HCT116 (cell line): ENCODE measurements at regions not wholly inside any gene's neighbourhood (a gene's known extent, or its start where the extent isn't known, plus 50 kb on each side); places are given as distances from the start of the nearest gene placed in this dataset.

Source experiments
- ATAC-seq: fragments of 200-7000 bp; cut with Tn5 transposase; 2 replicates; pipeline ENCODE4 v1.9.1; 2020; ENCODE audit warnings: mild to moderate bottlenecking, moderate library complexity
- BruUV-seq: library from RNA; stranded (reverse); fragments of 400-500 nt; replicated peaks from 2 replicates; lab custom pipeline; 2021; lab: Mats Ljungman, UMichigan
- CTCF ChIA-PET: fragments of 300-600 bp; sonication (Branson Sonifier 250); formaldehyde crosslinking; loops from one replicate; lab custom pipeline; 2021; ENCODE audit warnings: antibody characterized with exemption; lab: Charles Lee
- POLR2A ChIA-PET: fragments of 300-600, 350-600 bp; sonication (Branson Sonifier 250); formaldehyde crosslinking; loops from one replicate; lab custom pipeline; 2021; ENCODE audit warnings: antibody characterized with exemption; lab: Charles Lee
- RAD21 ChIA-PET, 2 experiments: fragments of 300-600 bp; sonication (Branson Sonifier 250); formaldehyde crosslinking; loops; one replicate each; lab custom pipeline; 2023; ENCODE audit warnings: low total read pairs in 2 of 2; ENCODE audit not compliant: uncharacterized antibody in 2 of 2, unreplicated experiment in 2 of 2, low non-redundant PET in 1 of 2; lab: Charles Lee
- DNase-seq: peaks from one replicate; pipeline ENCODE4 v3.0.0-alpha.2; 2010; ENCODE audit warnings: low read depth, low spot score
- H2AFZ ChIP-seq: fragments of 200-600 bp; shearing (Covaris generic), sonication (generic); 2 replicates; pipeline ENCODE4 v1.6.1; 2017; ENCODE audit warnings: low read depth, mixed run types, mixed read lengths, antibody characterized with exemption, low read length; ENCODE audit not compliant: poor library complexity, severe bottlenecking
- H3K27ac ChIP-seq: 2 replicates; pipeline ENCODE4 v1.5.1; 2012; ENCODE audit warnings: low read depth, low read length
- H3K27me3 ChIP-seq: fragments of 200-600 bp; sonication (generic); 2 replicates; pipeline ENCODE4 v1.6.1; 2016; ENCODE audit warnings: mixed run types, low read length, mixed read lengths; ENCODE audit not compliant: insufficient read depth
- H3K36me3 ChIP-seq, 2 experiments: fragments of 200-500 bp in 1 of 2; fragments of 200-600 bp in 1 of 2; sonication (Bioruptor generic) in 1 of 2; sonication (generic) in 1 of 2; 2 replicates each; pipeline versions ENCODE4 v1.5.1 to v1.6.1; 2014 to 2016; ENCODE audit warnings: low read length in 2 of 2, inconsistent platforms in 1 of 2, mixed read lengths in 1 of 2, mixed run types in 1 of 2; ENCODE audit not compliant: insufficient read depth in 2 of 2, control insufficient read depth in 1 of 2
- H3K4me1 ChIP-seq, 2 experiments: fragments of 200-600 bp in 1 of 2; sonication (generic) in 1 of 2; 2 replicates each; pipeline versions ENCODE4 v1.5.1 to v1.6.1; 2012 to 2017; ENCODE audit warnings: low read length in 2 of 2, inconsistent platforms in 1 of 2, mild to moderate bottlenecking in 1 of 2, mixed read lengths in 1 of 2, mixed run types in 1 of 2, moderate library complexity in 1 of 2; ENCODE audit not compliant: insufficient read depth in 2 of 2, control insufficient read depth in 1 of 2
- H3K4me2 ChIP-seq: fragments of 200-600 bp; sonication (generic); 2 replicates; pipeline ENCODE4 v1.6.1; 2017; ENCODE audit warnings: mixed run types, low read length, mixed read lengths
- H3K4me3 ChIP-seq, 2 experiments: fragments of 200-600 bp in 1 of 2; sonication (generic) in 1 of 2; replicated peaks in 1 of 2; 2 replicates each; pipeline ENCODE4 v1.5.1; 2011 to 2016; ENCODE audit warnings: low read length in 2 of 2, control low read depth in 1 of 2, low read depth in 1 of 2, mild to moderate bottlenecking in 1 of 2, mixed read lengths in 1 of 2, mixed run types in 1 of 2
- H3K79me2 ChIP-seq: fragments of 200-600 bp; sonication (generic); 2 replicates; pipeline ENCODE4 v1.6.1; 2017; ENCODE audit warnings: mild to moderate bottlenecking, mixed run types, low read length, moderate library complexity, mixed read lengths; ENCODE audit not compliant: insufficient read depth
- H3K9ac ChIP-seq: fragments of 200-600 bp; sonication (generic); 2 replicates; pipeline ENCODE4 v1.6.1; 2016; ENCODE audit warnings: low read length, mixed read lengths
- H3K9me2 ChIP-seq: fragments of 200-600 bp; sonication (generic), shearing (Covaris generic); 2 replicates; pipeline ENCODE4 v1.6.1; 2017; ENCODE audit warnings: mixed run types, mild to moderate bottlenecking, moderate library complexity; ENCODE audit not compliant: insufficient read depth
- H3K9me3 ChIP-seq, 2 experiments: fragments of 200-500 bp in 1 of 2; fragments of 200-600 bp in 1 of 2; sonication (Bioruptor generic) in 1 of 2; sonication (generic) in 1 of 2; 2 replicates each; pipeline ENCODE4 v1.6.1; 2014 to 2017; ENCODE audit warnings: low read length in 2 of 2, mixed read lengths in 2 of 2, inconsistent platforms in 1 of 2, low read depth in 1 of 2, mild to moderate bottlenecking in 1 of 2, mixed run types in 1 of 2, moderate library complexity in 1 of 2; ENCODE audit not compliant: control insufficient read depth in 1 of 2, insufficient read depth in 1 of 2
- H4K20me1 ChIP-seq: fragments of 200-600 bp; sonication (generic), shearing (Covaris generic); 2 replicates; pipeline ENCODE4 v1.6.1; 2017; ENCODE audit warnings: mixed run types, mild to moderate bottlenecking, moderate library complexity; ENCODE audit not compliant: insufficient read depth
- CEBPB ChIP-seq: IDR thresholded peaks from 2 replicates; pipeline ENCODE4 v1.6.1; 2012; ENCODE audit warnings: low read depth
- ELF1 ChIP-seq: IDR thresholded peaks from 2 replicates; pipeline ENCODE4 v1.6.1; 2012; ENCODE audit warnings: low read depth, borderline replicate concordance
- EZH2phosphoT487 ChIP-seq: fragments of 200-600 bp; IDR thresholded peaks from 2 replicates; pipeline ENCODE4 v1.6.1; 2018; ENCODE audit warnings: antibody characterized with exemption, borderline replicate concordance
- FOSL1 ChIP-seq: IDR thresholded peaks from 2 replicates; pipeline ENCODE4 v1.6.1; 2012; ENCODE audit warnings: low read depth
- SIN3A ChIP-seq: IDR thresholded peaks from 2 replicates; pipeline ENCODE4 v1.6.1; 2012; ENCODE audit warnings: low read depth
- SRF ChIP-seq: IDR thresholded peaks from 2 replicates; pipeline ENCODE4 v1.6.1; 2012; ENCODE audit warnings: low read depth
- intact Hi-C: fragments of 100-400 bp; cut with micrococcal nuclease; formaldehyde crosslinking; loops from 2 replicates; pipeline ENCODE4 v1.10.0; 2022
- TF ChIP-seq, protein P1 (sequence below): IDR thresholded peaks from 2 replicates; pipeline ENCODE4 v1.6.1; 2011; ENCODE audit warnings: mild to moderate bottlenecking, low read length, moderate library complexity; ENCODE audit not compliant: insufficient replicate concordance; ENCODE audit errors: extremely low read depth
- TF ChIP-seq, protein P2 (sequence below): IDR thresholded peaks from 2 replicates; pipeline ENCODE4 v1.6.1; 2012
- TF ChIP-seq, protein P3 (sequence below): IDR thresholded peaks from 2 replicates; pipeline ENCODE4 v1.6.1; 2012

DNA sequence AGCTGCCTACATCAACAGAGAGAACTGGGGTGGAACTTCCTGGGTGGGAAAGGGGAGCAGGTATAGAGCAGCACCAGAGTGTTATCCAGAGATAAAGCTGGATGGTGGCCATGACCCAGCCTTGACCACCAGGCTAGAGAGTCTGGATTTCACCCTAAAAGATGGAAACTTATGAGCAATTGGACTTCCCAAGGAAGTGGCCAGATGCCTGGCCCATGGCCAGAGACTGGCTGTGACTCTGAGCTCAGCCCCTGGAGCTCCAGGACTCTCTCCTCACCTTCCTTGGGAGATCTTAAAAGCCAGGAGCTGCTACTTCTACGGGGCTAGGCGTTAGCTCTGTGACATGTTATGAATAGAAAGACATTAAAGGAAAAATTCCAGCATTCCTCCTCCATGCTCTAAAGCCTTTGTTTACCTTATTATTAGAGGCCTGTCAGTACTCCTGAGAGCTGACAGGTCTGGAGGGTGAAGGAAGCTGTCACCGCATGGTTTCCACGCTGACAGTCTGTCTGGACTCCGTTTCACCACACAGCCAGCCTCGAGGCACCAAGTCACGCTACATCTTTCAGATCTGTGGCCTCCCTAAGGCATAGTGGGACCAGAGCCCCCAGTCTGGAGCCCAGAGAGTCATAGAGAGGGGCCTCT, 260.0 kb upstream of the SIX2 start (continued):
- no peak for TF ChIP-seq ELF1
- TF ChIP-seq, protein P1, sequence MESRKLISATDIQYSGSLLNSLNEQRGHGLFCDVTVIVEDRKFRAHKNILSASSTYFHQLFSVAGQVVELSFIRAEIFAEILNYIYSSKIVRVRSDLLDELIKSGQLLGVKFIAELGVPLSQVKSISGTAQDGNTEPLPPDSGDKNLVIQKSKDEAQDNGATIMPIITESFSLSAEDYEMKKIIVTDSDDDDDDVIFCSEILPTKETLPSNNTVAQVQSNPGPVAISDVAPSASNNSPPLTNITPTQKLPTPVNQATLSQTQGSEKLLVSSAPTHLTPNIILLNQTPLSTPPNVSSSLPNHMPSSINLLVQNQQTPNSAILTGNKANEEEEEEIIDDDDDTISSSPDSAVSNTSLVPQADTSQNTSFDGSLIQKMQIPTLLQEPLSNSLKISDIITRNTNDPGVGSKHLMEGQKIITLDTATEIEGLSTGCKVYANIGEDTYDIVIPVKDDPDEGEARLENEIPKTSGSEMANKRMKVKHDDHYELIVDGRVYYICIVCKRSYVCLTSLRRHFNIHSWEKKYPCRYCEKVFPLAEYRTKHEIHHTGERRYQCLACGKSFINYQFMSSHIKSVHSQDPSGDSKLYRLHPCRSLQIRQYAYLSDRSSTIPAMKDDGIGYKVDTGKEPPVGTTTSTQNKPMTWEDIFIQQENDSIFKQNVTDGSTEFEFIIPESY: no peak
- TF ChIP-seq, protein P2, sequence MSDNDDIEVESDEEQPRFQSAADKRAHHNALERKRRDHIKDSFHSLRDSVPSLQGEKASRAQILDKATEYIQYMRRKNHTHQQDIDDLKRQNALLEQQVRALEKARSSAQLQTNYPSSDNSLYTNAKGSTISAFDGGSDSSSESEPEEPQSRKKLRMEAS: no peak
- TF ChIP-seq, all 23 proteins: peak for 0

DNA sequence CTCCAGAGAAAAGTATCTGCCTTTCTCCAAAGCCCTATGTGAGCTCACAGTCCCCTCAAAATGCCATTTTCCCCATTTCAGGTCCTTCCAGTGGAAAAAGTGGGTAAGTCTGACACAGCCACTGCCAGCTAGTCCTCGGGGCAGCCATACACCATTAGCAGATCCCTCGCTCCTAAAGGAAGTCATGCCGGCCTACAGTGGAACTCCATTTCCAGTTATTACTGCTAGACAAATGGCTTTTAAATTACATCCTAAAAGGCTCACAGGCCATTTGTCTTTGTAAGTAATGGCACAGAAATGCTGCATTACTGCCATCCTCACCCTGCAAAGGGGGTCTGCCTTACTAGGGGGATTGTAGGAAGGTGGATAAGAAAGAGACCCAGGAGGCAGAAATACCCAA, 259.4 kb upstream of the SIX2 start:
- no peak overlapping the region for H3K27ac ChIP-seq
- H2AFZ ChIP-seq: no peak overlapping the region
- TF ChIP-seq SRF (no peak), EZH2phosphoT487 (no peak), CEBPB (no peak), FOSL1 (no peak), SIN3A (no peak)
- TF ChIP-seq, protein P3, sequence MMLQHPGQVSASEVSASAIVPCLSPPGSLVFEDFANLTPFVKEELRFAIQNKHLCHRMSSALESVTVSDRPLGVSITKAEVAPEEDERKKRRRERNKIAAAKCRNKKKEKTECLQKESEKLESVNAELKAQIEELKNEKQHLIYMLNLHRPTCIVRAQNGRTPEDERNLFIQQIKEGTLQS: no peak
- intact Hi-C loops: no loop called here
- no peaks in the 10 kb centered on the region for H3K36me3 ChIP-seq
- H3K27me3 ChIP-seq: no peaks in the 10 kb centered on the region; the same call in 1 of the 2 replicates
- DNase-seq (no peak), ATAC-seq (no peak)
- RAD21 ChIA-PET: no interaction called here
- CTCF ChIA-PET: no interaction called here
- no peaks in the 10 kb centered on the region for H3K4me1 ChIP-seq
- POLR2A ChIA-PET: no interaction called here
- BruUV-seq: no TSS peak
- no peak overlapping the region for H3K9ac ChIP-seq
- no peaks in the 10 kb centered on the region for H3K79me2 ChIP-seq
- H4K20me1 ChIP-seq: no peaks in the 10 kb centered on the region
- no peak overlapping the region for H3K4me2 ChIP-seq
- no peaks in the 10 kb centered on the region for H3K9me2 ChIP-seq
- H3K4me3 ChIP-seq: no peak overlapping the region
- no peaks in the 10 kb centered on the region for H3K9me3 ChIP-seq
